OCI-LY7 (cell line): ENCODE measurements at regions not wholly inside any gene's neighbourhood (a gene's known extent, or its start where the extent isn't known, plus 50 kb on each side); places are given as distances from the start of the nearest gene placed in this dataset.

ENCODE experiments used
- BruUV-seq: library from RNA; stranded (reverse); fragments of 400-500 nt; replicated peaks from 2 replicates; lab custom pipeline; 2021; lab: Mats Ljungman, UMichigan
- CTCF ChIA-PET: fragments of 300-600 bp; sonication (Branson Sonifier 250); formaldehyde crosslinking; loops from one replicate; lab custom pipeline; 2022; ENCODE audit warnings: antibody characterized with exemption; ENCODE audit not compliant: unreplicated experiment; lab: Charles Lee
- POLR2A ChIA-PET: fragments of 300-600 bp; sonication (Branson Sonifier 250); formaldehyde crosslinking; loops from one replicate; lab custom pipeline; 2022; ENCODE audit warnings: antibody characterized with exemption; lab: Charles Lee
- DNase-seq: peaks from one replicate; pipeline ENCODE4 v3.0.0-alpha.2; 2015; ENCODE audit warnings: low spot score
- H2AFZ ChIP-seq: fragments of 200-600 bp; sonication (generic), shearing (Covaris generic); 2 replicates; pipeline ENCODE4 v1.6.1; 2014; ENCODE audit warnings: mild to moderate bottlenecking, antibody characterized with exemption, low read length, moderate library complexity
- H3K27ac ChIP-seq: fragments of 200-600 bp; sonication (generic); 2 replicates; pipeline ENCODE4 v1.5.1; 2014; ENCODE audit warnings: mixed run types, low read depth, mild to moderate bottlenecking, moderate library complexity, low read length, inconsistent platforms; ENCODE audit not compliant: poor library complexity, severe bottlenecking
- H3K36me3 ChIP-seq: fragments of 200-600 bp; sonication (generic); 2 replicates; pipeline ENCODE4 v1.6.1; 2014; ENCODE audit warnings: mild to moderate bottlenecking, antibody characterized with exemption, low read length, moderate library complexity, mixed read lengths; ENCODE audit not compliant: insufficient read depth
- H3K4me1 ChIP-seq: fragments of 200-600 bp; sonication (generic); 2 replicates; pipeline ENCODE4 v1.5.1; 2014; ENCODE audit warnings: mild to moderate bottlenecking, low read length; ENCODE audit not compliant: insufficient read depth, poor library complexity, severe bottlenecking
- H3K4me2 ChIP-seq: fragments of 200-600 bp; sonication (generic); 2 replicates; pipeline ENCODE4 v1.6.1; 2014; ENCODE audit warnings: mild to moderate bottlenecking, low read length
- H3K4me3 ChIP-seq: fragments of 200-600 bp; sonication (generic); 2 replicates; pipeline ENCODE4 v1.5.1; 2014; ENCODE audit warnings: mild to moderate bottlenecking, low read depth, low read length; ENCODE audit not compliant: poor library complexity, severe bottlenecking
- H3K79me2 ChIP-seq: fragments of 200-600 bp; sonication (generic); 2 replicates; pipeline ENCODE4 v1.6.1; 2016; ENCODE audit warnings: low read depth, mild to moderate bottlenecking, low read length, moderate library complexity, mixed read lengths; ENCODE audit not compliant: insufficient read depth
- H3K9me2 ChIP-seq: fragments of 200-600 bp; sonication (generic); 2 replicates; pipeline ENCODE4 v1.6.1; 2016; ENCODE audit warnings: mild to moderate bottlenecking, low read length, mixed read lengths; ENCODE audit not compliant: insufficient read depth
- H3K9me3 ChIP-seq: fragments of 200-600 bp; sonication (generic); 2 replicates; pipeline ENCODE4 v1.6.1; 2014; ENCODE audit warnings: mild to moderate bottlenecking, mixed run types, low read length, mixed read lengths
- H4K20me1 ChIP-seq: fragments of 200-600 bp; sonication (generic); 2 replicates; pipeline ENCODE4 v1.6.1; 2014; ENCODE audit warnings: mild to moderate bottlenecking, antibody characterized with exemption, low read length, moderate library complexity, mixed read lengths; ENCODE audit not compliant: insufficient read depth
- CTCF ChIP-seq: fragments of 200-600 bp; sonication (generic); conservative IDR thresholded peaks from 2 replicates; pipeline ENCODE4 v1.5.1; 2014; ENCODE audit warnings: mild to moderate bottlenecking, antibody characterized with exemption, low read length, moderate library complexity, mixed read lengths
- EZH2phosphoT487 ChIP-seq: fragments of 200-600 bp; sonication (generic); IDR thresholded peaks from 2 replicates; pipeline ENCODE4 v1.6.1; 2018; ENCODE audit warnings: low read depth, borderline replicate concordance, mild to moderate bottlenecking, mixed run types, antibody characterized with exemption, low read length, moderate library complexity, mixed read lengths
- intact Hi-C: fragments of 100-400 bp; cut with micrococcal nuclease; formaldehyde crosslinking; loops from one replicate; pipeline ENCODE4 v1.10.0; 2022; ENCODE audit not compliant: unreplicated experiment

- Histone ChIP-seq H3K27ac (no peak overlapping the region), H4K20me1 (no peaks in the 10 kb centered on the region), H3K4me3 (no peak overlapping the region), H3K36me3 (no peaks in the 10 kb centered on the region), H3K4me1 (no peaks in the 10 kb centered on the region), H3K9me2 (no peaks in the 10 kb centered on the region), H3K79me2 (no peaks in the 10 kb centered on the region), H3K9me3 (no peaks in the 10 kb centered on the region), H3K4me2 (no peak overlapping the region), H2AFZ (no peak overlapping the region)
- BruUV-seq: no TSS peak
- no peak for TF ChIP-seq EZH2phosphoT487
- TF ChIP-seq CTCF: no peak
- ChIA-PET CTCF (no interaction called here), POLR2A (no interaction called here)
- DNase-seq: no peak
- intact Hi-C loops: no loop called here
These were observed 74.9 kb downstream of the ALG10 start for GRCh38 chr12:34097213-34097612.

- CTCF ChIA-PET: no interaction called here
- H3K9me3 ChIP-seq: no peaks in the 10 kb centered on the region
- H4K20me1 ChIP-seq: no peaks in the 10 kb centered on the region
- H3K36me3 ChIP-seq: no peaks in the 10 kb centered on the region
- BruUV-seq: no TSS peak
- H3K4me2 ChIP-seq: no peak overlapping the region
- no peak overlapping the region for H3K27ac ChIP-seq
- no peak overlapping the region for H3K4me3 ChIP-seq
- intact Hi-C loops: no loop called here
- POLR2A ChIA-PET: no interaction called here
- no peak for TF ChIP-seq CTCF
- TF ChIP-seq EZH2phosphoT487: no peak
- DNase-seq: no peak
- no peaks in the 10 kb centered on the region for H3K9me2 ChIP-seq
- no peak overlapping the region for H2AFZ ChIP-seq
- H3K79me2 ChIP-seq: no peaks in the 10 kb centered on the region
- H3K4me1 ChIP-seq: no peaks in the 10 kb centered on the region
These were observed 83.2 kb downstream of the ALG10 start for GRCh38 chr12:34105392-34105933.

- POLR2A ChIA-PET: no interaction called here
- CTCF ChIA-PET: no interaction called here
- H3K4me2 ChIP-seq: no peak overlapping the region
- H2AFZ ChIP-seq: no peak overlapping the region
- no TSS peak for BruUV-seq
- no peaks in the 10 kb centered on the region for H4K20me1 ChIP-seq
- no peaks in the 10 kb centered on the region for H3K79me2 ChIP-seq
- TF ChIP-seq CTCF (no peak), EZH2phosphoT487 (no peak)
- no peaks in the 10 kb centered on the region for H3K36me3 ChIP-seq
- no peak overlapping the region for H3K27ac ChIP-seq
- DNase-seq: no peak
- no peak overlapping the region for H3K4me3 ChIP-seq
- no peaks in the 10 kb centered on the region for H3K4me1 ChIP-seq
- no peaks in the 10 kb centered on the region for H3K9me2 ChIP-seq
- H3K9me3 ChIP-seq: no peaks in the 10 kb centered on the region
- intact Hi-C loops: no loop called here
These were observed 83.9 kb downstream of the ALG10 start for GRCh38 chr12:34106172-34106571.
